HCT116 (cell line): ENCODE measurements at regions not wholly inside any gene's neighbourhood (a gene's known extent, or its start where the extent isn't known, plus 50 kb on each side); places are given as distances from the start of the nearest gene placed in this dataset.

ENCODE experiments used
- CBX3 ChIP-seq: IDR thresholded peaks from 2 replicates; pipeline ENCODE4 v1.6.1; 2012; ENCODE audit warnings: low read depth
- CEBPB ChIP-seq: IDR thresholded peaks from 2 replicates; pipeline ENCODE4 v1.6.1; 2012; ENCODE audit warnings: low read depth
- POLR2A ChIP-seq: IDR thresholded peaks from 2 replicates; pipeline ENCODE4 v1.7.0; 2011; ENCODE audit warnings: borderline replicate concordance; ENCODE audit not compliant: insufficient read depth, insufficient read length; ENCODE audit errors: extremely low read depth
- RAD21 ChIP-seq: IDR thresholded peaks from 2 replicates; pipeline ENCODE4 v1.6.1; 2012; ENCODE audit warnings: low read depth, mild to moderate bottlenecking

GRCh38 chr5:87008751-87009560 is 258.7 kb upstream of the RASA1 start:
- TF ChIP-seq RAD21, result no peak
- no peak for TF ChIP-seq CBX3
- TF ChIP-seq POLR2A, result no peak
- TF ChIP-seq CEBPB, result no peak
